PC-3 (cell line): ENCODE measurements at regions not wholly inside any gene's neighbourhood (a gene's known extent, or its start where the extent isn't known, plus 50 kb on each side); places are given as distances from the start of the nearest gene placed in this dataset.

ENCODE experiments used
- ATAC-seq: fragments of 200-7000 bp; cut with Tn5 transposase; 2 replicates; pipeline ENCODE4 v1.9.1; 2020; ENCODE audit warnings: mild to moderate bottlenecking, moderate library complexity
- BruUV-seq: library from RNA; stranded (reverse); fragments of 400-500 nt; replicated peaks from 2 replicates; lab custom pipeline; 2021; lab: Mats Ljungman, UMichigan
- CTCF ChIA-PET: fragments of 300-600 bp; sonication (Branson Sonifier 250); formaldehyde crosslinking; loops from one replicate; lab custom pipeline; 2022; ENCODE audit warnings: antibody characterized with exemption; lab: Charles Lee
- POLR2A ChIA-PET: fragments of 300-600 bp; sonication (Branson Sonifier 250); formaldehyde crosslinking; loops from one replicate; lab custom pipeline; 2022; ENCODE audit warnings: antibody characterized with exemption; ENCODE audit not compliant: unreplicated experiment; lab: Charles Lee
- DNase-seq: peaks from one replicate; pipeline ENCODE4 v3.0.0-alpha.2; 2015
- H2AFZ ChIP-seq: fragments of 300-600 bp; sonication (generic); 2 replicates; pipeline ENCODE4 v1.6.0; 2016; ENCODE audit warnings: antibody characterized with exemption, low read length
- H3F3A ChIP-seq: fragments of 300-600 bp; sonication (generic); one replicate; pipeline ENCODE4 v1.6.0; 2017; ENCODE audit warnings: antibody characterized with exemption, low read length, control low read depth, mild to moderate bottlenecking; ENCODE audit not compliant: unreplicated experiment
- H3K27ac ChIP-seq: fragments of 300-600 bp; sonication (generic); 2 replicates; pipeline ENCODE4 v1.5.1; 2016; ENCODE audit warnings: mild to moderate bottlenecking, low read length
- H3K27me3 ChIP-seq: fragments of 300-600 bp; sonication (generic); 2 replicates; pipeline ENCODE4 v1.6.1; 2016; ENCODE audit warnings: low read length, mixed read lengths
- H3K36me3 ChIP-seq: fragments of 300-600 bp; sonication (generic); 2 replicates; pipeline ENCODE4 v1.6.1; 2016; ENCODE audit warnings: low read depth, mixed run types, low read length, mixed read lengths
- H3K4me1 ChIP-seq: fragments of 300-600 bp; sonication (generic); 2 replicates; pipeline ENCODE4 v1.5.1; 2016; ENCODE audit warnings: low read length; ENCODE audit not compliant: insufficient read depth
- H3K4me2 ChIP-seq: fragments of 300-600 bp; sonication (generic); 2 replicates; pipeline ENCODE4 v1.6.0; 2016; ENCODE audit warnings: low read length
- H3K4me3 ChIP-seq: fragments of 300-600 bp; sonication (generic); 2 replicates; pipeline ENCODE4 v1.5.1; 2016; ENCODE audit warnings: mild to moderate bottlenecking, low read length, mixed read lengths
- H3K79me2 ChIP-seq: fragments of 300-600 bp; sonication (generic); 2 replicates; pipeline ENCODE4 v1.6.1; 2017; ENCODE audit warnings: low read length, mixed read lengths
- H3K9ac ChIP-seq: fragments of 300-600 bp; sonication (generic); 2 replicates; pipeline ENCODE4 v1.6.0; 2016; ENCODE audit warnings: mild to moderate bottlenecking, low read length
- H3K9me2 ChIP-seq: fragments of 300-600 bp; sonication (generic); replicated peaks from 2 replicates; pipeline ENCODE4 v1.6.1; 2016; ENCODE audit warnings: mixed run types, low read length, mixed read lengths
- H3K9me3 ChIP-seq: fragments of 300-600 bp; sonication (generic); 2 replicates; pipeline ENCODE4 v1.6.1; 2016; ENCODE audit warnings: low read length, mixed read lengths
- H4K20me1 ChIP-seq: fragments of 300-600 bp; sonication (generic); 2 replicates; pipeline ENCODE4 v1.6.1; 2016; ENCODE audit warnings: low read length, mixed read lengths
- CTCF ChIP-seq: fragments of 300-600 bp; sonication (generic); conservative IDR thresholded peaks from 2 replicates; pipeline ENCODE4 v1.5.1; 2017; ENCODE audit warnings: antibody characterized with exemption, low read depth, mild to moderate bottlenecking, low read length
- EZH2 ChIP-seq: fragments of 300-600 bp; sonication (generic); IDR thresholded peaks from one replicate; pipeline ENCODE4 v1.6.1; 2017; ENCODE audit warnings: antibody characterized with exemption, mild to moderate bottlenecking, low read length; ENCODE audit not compliant: unreplicated experiment
- EZH2phosphoT487 ChIP-seq: fragments of 300-600 bp; sonication (generic); IDR thresholded peaks from 2 replicates; pipeline ENCODE4 v1.6.1; 2018; ENCODE audit warnings: mild to moderate bottlenecking, antibody characterized with exemption, low read length, borderline replicate concordance
- intact Hi-C: fragments of 100-400 bp; cut with micrococcal nuclease; formaldehyde crosslinking; loops from 2 replicates; pipeline ENCODE4 v1.9.0; 2023

DNA sequence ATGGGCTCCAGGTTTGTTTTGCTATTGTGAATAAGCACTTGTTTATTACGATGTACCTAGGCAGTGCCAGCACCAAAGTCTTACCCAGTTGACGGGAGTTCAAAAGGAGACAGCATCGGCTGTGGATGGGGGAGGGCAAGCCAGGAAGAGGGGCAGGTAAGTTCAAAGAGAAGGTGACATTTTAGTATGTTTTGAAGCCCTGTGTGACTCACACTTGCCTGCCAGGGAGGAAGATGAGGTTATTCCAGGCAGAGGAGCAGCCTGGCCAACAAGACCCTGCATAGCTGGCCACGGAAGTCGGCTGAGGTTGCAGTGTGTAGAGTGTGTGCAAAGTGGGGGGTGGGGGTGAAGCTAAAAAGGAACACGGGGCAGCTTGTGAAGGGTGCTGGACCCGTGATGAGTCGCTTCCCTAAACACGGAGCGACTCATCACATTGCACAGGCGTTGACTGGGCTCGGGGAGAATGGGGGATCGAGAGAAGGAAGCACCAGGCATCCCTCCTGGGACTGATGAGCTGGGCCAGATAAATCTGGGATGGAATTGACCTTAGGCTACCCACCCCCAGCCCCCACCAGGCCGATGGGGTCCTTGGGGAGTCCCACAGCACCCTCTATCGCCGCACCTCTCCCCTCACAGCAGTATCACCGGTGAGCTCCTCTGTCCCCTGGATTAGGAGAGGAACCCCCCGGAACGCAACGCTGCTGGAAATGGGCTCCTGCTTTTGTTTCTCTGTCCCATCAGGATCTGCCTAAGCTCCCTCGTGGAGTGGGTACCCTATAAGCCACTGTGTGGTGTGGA, 97.9 kb upstream of the IKZF1 start:
- Histone ChIP-seq H4K20me1 (no peaks in the 10 kb centered on the region), H3F3A (no peaks in the 10 kb centered on the region), H3K4me2 (no peak overlapping the region), H3K4me1 (no peaks in the 10 kb centered on the region), H3K4me3 (no peak overlapping the region), H3K27me3 (peaks cover 19% of the 10 kb centered on the region), H3K9ac (no peak overlapping the region), H3K79me2 (no peaks in the 10 kb centered on the region), H3K9me3 (no peaks in the 10 kb centered on the region), H3K27ac (no peak overlapping the region), H3K9me2 (no peaks in the 10 kb centered on the region), H2AFZ (no peak overlapping the region), H3K36me3 (no peaks in the 10 kb centered on the region)
- no TSS peak for BruUV-seq
- DNase-seq (no peak), ATAC-seq (no peak)
- ChIA-PET CTCF (interaction anchor here (0.6 kb wide), 1 partner anchor 471 kb away, joined by 3 read pairs; no protein-coding TSS in a partner anchor), POLR2A (no interaction called here)
- intact Hi-C loops: no loop called here
- TF ChIP-seq EZH2 (no peak), CTCF (no peak), EZH2phosphoT487 (no peak)

DNA sequence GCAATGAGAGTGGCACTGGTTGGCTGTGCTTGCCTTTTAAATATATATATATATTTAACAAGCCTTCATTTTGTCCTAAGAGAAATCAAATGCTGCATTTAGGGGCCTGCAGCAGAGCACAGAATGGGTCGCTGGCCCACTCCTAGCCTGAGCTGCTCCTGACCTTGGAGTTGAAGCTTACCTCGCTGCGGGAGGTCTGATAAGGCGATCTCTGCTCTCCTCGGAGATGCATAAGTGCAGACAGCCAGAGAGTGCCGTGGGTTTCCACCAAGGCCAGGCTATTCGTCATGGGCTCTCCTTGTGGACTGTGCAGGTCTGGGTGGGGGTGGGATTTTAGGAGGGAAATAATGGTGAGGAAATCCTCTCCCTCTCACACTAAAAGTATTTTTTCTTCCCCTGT, 99.5 kb upstream of the IKZF1 start:
- H3K9me2 ChIP-seq: no peaks in the 10 kb centered on the region
- H3K4me3 ChIP-seq: no peak overlapping the region
- no peak overlapping the region for H3K27ac ChIP-seq
- no peaks in the 10 kb centered on the region for H3K79me2 ChIP-seq
- DNase-seq (no peak), ATAC-seq (no peak)
- H4K20me1 ChIP-seq: no peaks in the 10 kb centered on the region
- H3K36me3 ChIP-seq: no peaks in the 10 kb centered on the region
- ChIA-PET CTCF (interaction anchor here (0.7 to 1.0 kb wide), 4 partner anchors 13 to 956 kb away, joined by 3 to 5 read pairs (median 4); no protein-coding TSS in a partner anchor), POLR2A (interaction anchor here (0.8 kb wide), 1 partner anchor 216 kb away, joined by 4 read pairs; no protein-coding TSS in a partner anchor)
- no peak overlapping the region for H3K4me2 ChIP-seq
- peaks cover 3% of the 10 kb centered on the region; the same call in 1 of the 2 replicates for H3K27me3 ChIP-seq
- no peak overlapping the region for H2AFZ ChIP-seq
- H3F3A ChIP-seq: no peaks in the 10 kb centered on the region
- H3K9me3 ChIP-seq: no peaks in the 10 kb centered on the region
- BruUV-seq: no TSS peak
- no peaks in the 10 kb centered on the region for H3K4me1 ChIP-seq
- intact Hi-C loops: loop anchor here (1.0 kb wide), 1 partner anchor 213 kb away; no protein-coding TSS in a partner anchor
- TF ChIP-seq CTCF (no peak), EZH2 (no peak)
- no peak overlapping the region for H3K9ac ChIP-seq

- Histone ChIP-seq H3K27me3 (no peaks in the 10 kb centered on the region), H3K4me1 (no peaks in the 10 kb centered on the region), H3K36me3 (no peaks in the 10 kb centered on the region), H3F3A (no peaks in the 10 kb centered on the region), H3K9me3 (no peaks in the 10 kb centered on the region), H2AFZ (no peak overlapping the region), H3K4me2 (no peak overlapping the region), H3K27ac (no peak overlapping the region), H4K20me1 (no peaks in the 10 kb centered on the region), H3K4me3 (no peak overlapping the region), H3K9me2 (no peaks in the 10 kb centered on the region), H3K9ac (no peak overlapping the region), H3K79me2 (no peaks in the 10 kb centered on the region)
- BruUV-seq: no TSS peak
- TF ChIP-seq CTCF: no peak
- TF ChIP-seq EZH2phosphoT487: no peak
- TF ChIP-seq EZH2: no peak
- no peak for DNase-seq
- ChIA-PET POLR2A (no interaction called here), CTCF (no interaction called here)
- ATAC-seq: no peak
- intact Hi-C loops: no loop called here
Measured at GRCh38 chr7:50204581-50204980, 99.9 kb upstream of the IKZF1 start.
